NB4 (cell line): ENCODE measurements at regions not wholly inside any gene's neighbourhood (a gene's known extent, or its start where the extent isn't known, plus 50 kb on each side); places are given as distances from the start of the nearest gene placed in this dataset.

Experiments
- POLR2A ChIP-seq: IDR thresholded peaks from 2 replicates; pipeline ENCODE4 v1.6.1; 2011; ENCODE audit warnings: mild to moderate bottlenecking; ENCODE audit not compliant: insufficient read length; ENCODE audit errors: extremely low read depth
- TF ChIP-seq, protein P1 (sequence below): IDR thresholded peaks from one replicate; pipeline ENCODE4 v1.5.1; 2012; ENCODE audit warnings: low read depth, low read length
- TF ChIP-seq, protein P2 (sequence below): IDR thresholded peaks from 2 replicates; pipeline ENCODE4 v1.6.1; 2011; ENCODE audit warnings: low read depth, low read length

DNA sequence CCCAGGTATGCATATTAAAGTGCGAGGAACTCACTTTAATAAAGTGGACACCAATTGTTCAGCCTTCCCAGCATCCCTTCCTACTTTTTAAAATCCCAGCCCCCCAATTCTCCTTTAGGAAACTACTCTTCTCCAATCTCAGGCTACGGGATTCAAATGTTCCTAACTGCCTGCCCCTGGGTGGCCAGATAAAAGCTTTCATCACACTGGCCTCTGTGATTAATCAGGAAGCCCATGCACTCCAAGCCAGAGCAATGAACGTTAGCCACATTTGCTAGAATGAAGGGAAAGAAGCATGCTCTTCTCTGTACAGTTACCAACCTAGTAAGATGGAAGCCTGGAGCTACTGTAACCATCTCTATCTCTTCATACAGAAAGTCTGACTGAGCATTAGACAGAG is 250.3 kb upstream of the UBE2E2 start:
- TF ChIP-seq, protein P1, sequence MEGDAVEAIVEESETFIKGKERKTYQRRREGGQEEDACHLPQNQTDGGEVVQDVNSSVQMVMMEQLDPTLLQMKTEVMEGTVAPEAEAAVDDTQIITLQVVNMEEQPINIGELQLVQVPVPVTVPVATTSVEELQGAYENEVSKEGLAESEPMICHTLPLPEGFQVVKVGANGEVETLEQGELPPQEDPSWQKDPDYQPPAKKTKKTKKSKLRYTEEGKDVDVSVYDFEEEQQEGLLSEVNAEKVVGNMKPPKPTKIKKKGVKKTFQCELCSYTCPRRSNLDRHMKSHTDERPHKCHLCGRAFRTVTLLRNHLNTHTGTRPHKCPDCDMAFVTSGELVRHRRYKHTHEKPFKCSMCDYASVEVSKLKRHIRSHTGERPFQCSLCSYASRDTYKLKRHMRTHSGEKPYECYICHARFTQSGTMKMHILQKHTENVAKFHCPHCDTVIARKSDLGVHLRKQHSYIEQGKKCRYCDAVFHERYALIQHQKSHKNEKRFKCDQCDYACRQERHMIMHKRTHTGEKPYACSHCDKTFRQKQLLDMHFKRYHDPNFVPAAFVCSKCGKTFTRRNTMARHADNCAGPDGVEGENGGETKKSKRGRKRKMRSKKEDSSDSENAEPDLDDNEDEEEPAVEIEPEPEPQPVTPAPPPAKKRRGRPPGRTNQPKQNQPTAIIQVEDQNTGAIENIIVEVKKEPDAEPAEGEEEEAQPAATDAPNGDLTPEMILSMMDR, result no peak
- TF ChIP-seq POLR2A, result no peak
- TF ChIP-seq, protein P2, sequence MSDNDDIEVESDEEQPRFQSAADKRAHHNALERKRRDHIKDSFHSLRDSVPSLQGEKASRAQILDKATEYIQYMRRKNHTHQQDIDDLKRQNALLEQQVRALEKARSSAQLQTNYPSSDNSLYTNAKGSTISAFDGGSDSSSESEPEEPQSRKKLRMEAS, result no peak
